HUES6 (cell line): ENCODE measurements at regions not wholly inside any gene's neighbourhood (a gene's known extent, or its start where the extent isn't known, plus 50 kb on each side); places are given as distances from the start of the nearest gene placed in this dataset.
"Not testable (repeated sequence)": the region's sequence is repeated elsewhere in the genome, so short reads cannot be mapped to it uniquely, and the experiment has no call there.

ENCODE experiments used
- H3K27ac ChIP-seq: 2 replicates; pipeline ENCODE4 v1.7.0; 2013; ENCODE audit warnings: low read depth, mild to moderate bottlenecking, low read length, inconsistent platforms
- H3K27me3 ChIP-seq: 2 replicates; pipeline ENCODE4 v1.6.1; 2013; ENCODE audit warnings: low read length; ENCODE audit not compliant: control insufficient read depth, insufficient read depth
- H3K36me3 ChIP-seq: 2 replicates; pipeline ENCODE4 v1.6.1; 2013; ENCODE audit warnings: low read length; ENCODE audit not compliant: control insufficient read depth, insufficient read depth
- H3K4me1 ChIP-seq: 2 replicates; pipeline ENCODE4 v1.6.1; 2013; ENCODE audit warnings: low read length; ENCODE audit not compliant: control insufficient read depth, insufficient read depth
- H3K4me3 ChIP-seq: 2 replicates; pipeline ENCODE4 v1.5.1; 2013; ENCODE audit warnings: low read depth, low read length
- H3K9ac ChIP-seq: one replicate; pipeline ENCODE4 v1.6.1; 2013; ENCODE audit warnings: mild to moderate bottlenecking, low read length
- H3K9me3 ChIP-seq: 2 replicates; pipeline ENCODE4 v1.6.1; 2013; ENCODE audit warnings: low read depth, low read length; ENCODE audit not compliant: control insufficient read depth, insufficient read depth

DNA sequence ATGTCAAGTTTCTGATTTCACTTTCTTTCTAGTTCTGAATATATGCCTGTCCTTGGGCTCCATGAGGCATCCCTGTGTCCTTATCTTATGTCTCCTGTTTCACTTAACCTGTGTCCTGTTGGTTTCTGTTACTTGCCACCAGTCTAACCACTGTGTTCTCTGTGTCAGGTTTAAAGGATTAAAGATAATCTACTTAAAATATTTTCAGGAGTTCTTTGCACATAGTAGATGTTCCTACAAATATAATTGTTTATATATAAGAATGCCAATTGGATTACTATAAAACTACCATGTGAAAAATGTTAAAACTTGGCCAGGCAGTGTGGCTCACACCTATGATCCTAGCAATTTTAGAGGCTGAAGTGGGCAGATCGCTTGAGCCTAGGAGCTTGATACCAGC lies 406.4 kb downstream of the CCER1 start:
- H3K27ac ChIP-seq, result no peak overlapping the region
- no peaks in the 10 kb centered on the region for H3K9me3 ChIP-seq
- H3K36me3 ChIP-seq, result no peaks in the 10 kb centered on the region
- H3K4me3 ChIP-seq, result no peak overlapping the region
- no peaks in the 10 kb centered on the region for H3K27me3 ChIP-seq
- peaks cover under 1% of the 10 kb centered on the region; the same call in 1 of the 2 replicates for H3K4me1 ChIP-seq
- H3K9ac ChIP-seq, result no peak overlapping the region

DNA sequence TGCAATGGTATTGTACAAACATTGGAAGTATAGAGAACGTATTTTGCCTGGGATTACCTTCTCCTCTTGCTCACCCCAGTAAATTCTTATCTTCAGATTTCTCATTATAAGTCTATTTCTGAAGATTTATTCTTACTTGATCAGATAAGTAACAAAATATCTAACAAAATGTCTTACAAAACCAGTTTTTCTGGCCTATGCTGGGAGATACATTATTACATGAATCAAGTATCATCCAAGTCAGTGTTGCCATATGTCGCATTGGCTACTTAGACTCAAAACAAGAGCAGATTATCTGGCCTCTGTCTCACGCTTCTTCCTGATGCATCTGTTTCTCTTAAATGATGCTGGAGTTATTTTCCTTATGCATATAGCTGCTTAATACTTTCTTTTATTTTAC lies 408.5 kb downstream of the CCER1 start:
- H3K4me1 ChIP-seq, result peaks cover 5% of the 10 kb centered on the region; the same call in 1 of the 2 replicates
- H3K9me3 ChIP-seq, result no peaks in the 10 kb centered on the region
- H3K27me3 ChIP-seq, result no peaks in the 10 kb centered on the region
- H3K27ac ChIP-seq, result no peak overlapping the region
- no peak overlapping the region for H3K9ac ChIP-seq
- H3K4me3 ChIP-seq, result no peak overlapping the region
- H3K36me3 ChIP-seq, result no peaks in the 10 kb centered on the region

DNA sequence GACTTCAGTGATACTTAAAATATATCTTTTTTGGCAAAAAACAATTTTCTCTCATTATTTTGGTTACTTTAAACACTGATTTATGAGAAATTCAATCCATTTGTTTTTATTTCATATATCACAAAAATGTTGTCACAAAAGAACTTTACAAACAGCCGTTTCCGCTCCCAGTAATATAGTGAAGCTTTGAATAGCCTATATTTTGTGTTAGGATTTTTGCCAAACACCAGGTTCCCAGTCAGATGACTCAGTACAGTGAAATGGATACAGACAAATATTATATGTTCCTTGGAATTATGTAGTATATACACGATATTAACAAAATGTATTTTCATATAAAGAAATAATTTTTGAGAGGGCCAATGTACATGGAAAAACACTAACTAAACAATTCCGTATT lies 411.1 kb downstream of the CCER1 start:
- no peaks in the 10 kb centered on the region for H3K27me3 ChIP-seq

DNA sequence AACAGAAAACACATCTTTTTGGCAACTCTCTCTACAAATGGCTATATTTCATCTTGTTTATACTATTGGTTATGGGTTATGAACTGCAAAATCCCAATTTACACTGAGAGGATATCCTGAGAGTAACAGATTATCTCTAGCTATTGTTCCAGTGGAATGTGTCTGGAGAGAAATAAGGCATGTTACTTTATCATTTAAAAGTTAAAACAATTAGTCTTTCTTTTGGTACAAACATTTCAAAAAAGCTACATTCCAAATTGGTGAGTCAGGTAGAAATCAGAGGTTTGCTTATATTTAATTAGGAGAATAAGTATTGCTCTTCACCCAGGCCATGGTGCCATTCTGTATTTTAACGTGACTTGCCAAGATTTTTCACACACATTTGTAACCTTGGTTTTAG lies 411.6 kb downstream of the CCER1 start:
- Histone ChIP-seq H3K9me3 (no peaks in the 10 kb centered on the region), H3K9ac (no peak overlapping the region), H3K27ac (no peak overlapping the region), H3K4me1 (peaks cover 5% of the 10 kb centered on the region; the same call in 1 of the 2 replicates), H3K4me3 (no peak overlapping the region), H3K36me3 (no peaks in the 10 kb centered on the region), H3K27me3 (no peaks in the 10 kb centered on the region)

More for the DNA sequence above, 411.1 kb downstream of the CCER1 start:
- Histone ChIP-seq H3K27ac (no peak overlapping the region), H3K4me1 (peaks cover 5% of the 10 kb centered on the region; the same call in 1 of the 2 replicates), H3K4me3 (no peak overlapping the region), H3K9me3 (no peaks in the 10 kb centered on the region), H3K9ac (no peak overlapping the region), H3K36me3 (no peaks in the 10 kb centered on the region)

DNA sequence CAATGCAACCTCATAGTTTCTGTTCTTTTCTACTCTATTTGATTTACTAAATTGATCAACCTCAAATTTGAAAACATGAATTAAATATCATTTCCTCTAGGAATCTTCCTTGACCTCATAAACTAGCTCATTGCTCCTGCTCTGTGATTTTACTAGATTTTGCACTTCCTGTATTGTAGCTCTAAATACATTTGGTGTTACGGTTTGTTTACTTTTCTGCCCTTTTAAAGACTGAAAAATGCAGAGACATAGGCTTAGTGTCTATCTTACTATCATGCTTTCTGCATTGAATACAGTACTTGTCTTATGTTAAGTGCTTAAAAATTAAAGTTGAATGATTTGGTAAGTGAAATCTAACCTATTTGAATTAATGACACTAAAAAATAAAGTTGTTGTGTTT lies 412.1 kb downstream of the CCER1 start:
- not testable (repeated sequence) for H3K4me3 ChIP-seq, H3K27me3 ChIP-seq, H3K9ac ChIP-seq, H3K36me3 ChIP-seq, H3K9me3 ChIP-seq, H3K4me1 ChIP-seq, H3K27ac ChIP-seq

DNA sequence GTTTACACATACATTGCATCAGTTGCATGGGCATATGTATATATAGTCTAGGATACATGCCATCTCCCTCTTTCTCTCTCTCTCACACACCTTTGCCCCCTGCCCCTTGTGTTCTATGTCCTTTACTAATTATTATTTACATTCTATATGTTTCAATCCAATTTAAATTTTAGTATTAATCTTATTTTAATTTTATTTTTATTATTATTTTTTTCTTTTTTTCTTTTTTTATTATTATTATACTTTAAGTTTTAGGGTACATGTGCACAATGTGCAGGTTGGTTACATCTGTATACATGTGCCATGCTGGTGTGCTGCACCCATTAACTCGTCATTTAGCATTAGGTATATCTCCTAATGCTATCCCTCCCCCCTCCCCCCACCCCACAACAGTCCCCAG lies 421.1 kb downstream of the CCER1 start:
- H3K9me3 ChIP-seq, H3K27ac ChIP-seq, H3K27me3 ChIP-seq, H3K9ac ChIP-seq, H3K36me3 ChIP-seq, H3K4me3 ChIP-seq, H3K4me1 ChIP-seq: not testable (repeated sequence)

DNA sequence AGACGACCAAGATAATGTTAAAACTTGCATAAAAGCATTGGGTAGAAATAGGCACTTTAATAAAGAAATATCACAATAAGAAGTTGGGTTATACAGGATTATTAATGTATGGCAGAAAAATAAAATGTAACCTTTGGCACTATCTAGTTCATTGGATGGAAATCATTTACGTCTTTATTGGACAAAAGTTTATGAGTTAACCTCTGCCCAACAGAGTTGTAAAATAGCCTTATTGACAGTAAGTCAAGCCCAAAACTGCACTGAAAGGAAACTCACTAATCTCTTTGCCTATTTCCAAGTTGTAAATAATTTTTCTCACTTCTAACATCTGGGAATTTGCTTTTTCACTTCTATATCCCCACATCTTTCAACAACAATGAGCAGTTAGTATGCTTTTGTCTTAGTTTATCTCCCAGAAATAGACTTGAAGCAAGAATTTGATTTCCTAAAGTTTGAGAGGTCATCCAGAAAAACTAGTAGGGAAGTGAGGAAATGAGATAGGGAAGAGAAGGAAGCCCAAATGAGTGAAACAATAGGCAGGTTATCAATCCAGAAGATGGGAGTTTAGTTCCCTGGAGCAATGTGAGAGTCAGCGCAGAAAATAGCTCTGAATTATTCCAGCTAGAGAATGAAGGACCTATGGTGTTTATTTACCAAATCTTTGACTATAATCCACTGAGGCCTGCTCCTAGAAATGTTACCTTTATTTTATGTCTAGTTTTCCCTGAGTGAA lies 434.8 kb downstream of the CCER1 start:
- H3K27me3 ChIP-seq, result no peaks in the 10 kb centered on the region
- no peak overlapping the region for H3K4me3 ChIP-seq
- no peaks in the 10 kb centered on the region for H3K36me3 ChIP-seq
- no peaks in the 10 kb centered on the region for H3K9me3 ChIP-seq
- no peak overlapping the region for H3K9ac ChIP-seq
- no peak overlapping the region for H3K27ac ChIP-seq
- no peaks in the 10 kb centered on the region for H3K4me1 ChIP-seq

DNA sequence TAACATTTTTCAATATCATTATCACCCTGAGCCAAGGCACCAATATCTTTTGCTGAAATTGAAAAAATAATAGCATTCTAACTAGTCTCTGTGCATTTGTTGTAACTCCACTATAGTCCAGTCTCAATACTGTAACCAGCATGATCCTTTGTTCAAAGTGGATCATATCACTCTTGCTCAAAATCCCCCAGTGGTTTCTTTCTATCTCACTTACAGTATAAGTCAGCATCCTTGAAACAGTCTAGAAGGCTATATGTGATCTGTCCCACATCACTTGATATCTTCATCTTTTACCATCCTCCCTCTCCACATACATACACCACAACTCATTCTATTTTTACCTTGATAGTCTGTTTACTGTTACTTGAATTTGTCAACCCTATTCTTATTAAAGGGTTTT lies 435.7 kb downstream of the CCER1 start:
- Histone ChIP-seq H3K9ac (no peak overlapping the region), H3K36me3 (no peaks in the 10 kb centered on the region), H3K4me3 (no peak overlapping the region), H3K4me1 (no peaks in the 10 kb centered on the region; the same call in 1 of the 2 replicates), H3K9me3 (no peaks in the 10 kb centered on the region), H3K27ac (no peak overlapping the region), H3K27me3 (no peaks in the 10 kb centered on the region)

DNA sequence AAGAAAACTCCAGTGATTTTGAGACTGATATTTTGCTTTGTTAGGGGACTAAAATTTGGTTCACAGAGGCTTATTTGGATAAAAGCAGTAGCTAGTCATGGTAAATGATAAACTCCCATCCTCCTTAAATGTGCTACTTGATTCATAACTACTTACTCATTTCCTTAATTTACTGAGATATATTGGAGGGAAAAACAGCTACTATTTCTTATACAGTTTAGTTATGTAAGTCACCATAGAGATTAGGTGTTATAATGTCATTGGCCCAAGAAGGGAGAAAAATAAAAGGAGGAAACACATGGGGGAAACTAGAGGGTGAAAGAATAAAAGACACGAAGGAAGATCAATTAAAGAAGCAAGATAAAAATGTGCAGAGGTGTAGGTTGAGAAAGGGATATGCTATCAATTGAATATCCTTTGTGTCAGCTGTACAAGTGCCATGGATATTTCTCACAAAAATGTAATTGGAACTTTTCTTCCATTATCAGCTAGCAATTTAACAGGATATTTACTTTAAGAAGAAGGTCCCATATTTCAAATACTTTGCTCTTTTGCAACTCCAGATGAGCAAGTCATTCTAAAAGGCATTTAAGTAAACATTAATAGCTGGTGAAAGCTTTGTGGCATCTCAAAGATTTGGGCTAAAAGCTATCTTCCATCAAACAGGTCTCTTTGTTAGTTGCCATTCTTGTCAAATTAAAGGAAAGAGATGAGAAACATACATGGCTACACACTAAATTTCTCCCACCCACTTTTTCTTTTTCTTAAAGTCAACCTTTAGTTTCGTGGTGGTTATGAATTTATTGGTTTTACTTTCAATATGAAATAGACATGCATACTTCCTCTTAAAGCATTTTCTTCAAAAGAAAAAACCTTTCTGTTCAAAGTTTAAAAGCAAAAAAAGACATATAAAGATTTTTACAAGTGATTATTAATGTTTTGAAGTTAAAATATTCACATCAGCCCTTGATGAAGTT lies 439.5 kb downstream of the CCER1 start:
- H3K4me1 ChIP-seq, result peaks cover 8% of the 10 kb centered on the region; the same call in 1 of the 2 replicates
- H3K9me3 ChIP-seq, result no peaks in the 10 kb centered on the region
- no peak overlapping the region for H3K27ac ChIP-seq
- H3K27me3 ChIP-seq, result no peaks in the 10 kb centered on the region
- no peak overlapping the region for H3K9ac ChIP-seq
- H3K4me3 ChIP-seq, result no peak overlapping the region
- no peaks in the 10 kb centered on the region for H3K36me3 ChIP-seq

DNA sequence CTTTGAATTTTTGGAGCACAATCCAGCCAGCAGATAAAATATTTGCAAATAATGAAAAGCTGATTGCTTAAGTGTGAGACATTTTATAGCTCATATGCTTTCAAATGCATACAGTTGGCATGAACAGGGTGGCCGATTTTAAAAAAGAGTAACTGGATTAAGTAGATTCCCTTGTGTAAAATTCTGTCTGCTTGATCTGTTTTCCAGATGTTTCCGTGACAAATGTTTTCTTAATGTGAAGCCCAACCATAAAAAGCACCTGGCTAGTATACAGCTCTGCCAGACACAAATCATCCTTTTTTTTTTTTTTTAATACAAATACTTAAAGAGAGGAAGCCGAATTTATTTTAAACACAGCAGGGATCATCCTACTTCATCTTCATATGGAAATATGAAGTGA lies 440.7 kb downstream of the CCER1 start:
- H3K9ac ChIP-seq, result no peak overlapping the region
- no peak overlapping the region for H3K27ac ChIP-seq
- H3K4me1 ChIP-seq, result peaks cover 8% of the 10 kb centered on the region; the same call in 1 of the 2 replicates
- no peaks in the 10 kb centered on the region for H3K9me3 ChIP-seq
- H3K36me3 ChIP-seq, result no peaks in the 10 kb centered on the region
- no peaks in the 10 kb centered on the region for H3K27me3 ChIP-seq
- no peak overlapping the region for H3K4me3 ChIP-seq

DNA sequence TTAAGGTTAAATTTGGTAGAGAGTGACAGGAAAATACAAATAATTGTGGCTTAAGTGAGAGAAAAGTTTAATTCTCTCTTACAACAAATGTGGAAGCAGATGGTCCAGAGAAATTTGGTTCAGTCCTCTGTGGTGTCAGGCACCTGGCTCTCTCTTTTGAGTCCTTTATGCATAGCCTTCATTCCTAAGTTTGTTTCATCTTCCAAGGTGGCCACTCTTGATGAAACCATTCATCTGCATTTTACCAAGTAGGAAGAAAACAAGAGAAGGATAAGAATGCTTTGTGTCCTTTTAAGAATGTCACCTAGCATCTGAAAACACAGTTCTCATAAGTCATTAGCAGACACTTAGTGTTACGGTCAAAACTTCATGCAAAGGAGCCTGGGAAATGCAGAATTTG lies 442.5 kb downstream of the CCER1 start:
- Histone ChIP-seq H3K9ac (no peak overlapping the region), H3K4me3 (no peak overlapping the region), H3K27ac (0 out of 2 replicates have a peak overlapping the region, but pooled peaks have one; percentile 31), H3K9me3 (no peaks in the 10 kb centered on the region), H3K4me1 (peaks cover 8% of the 10 kb centered on the region; the same call in 1 of the 2 replicates), H3K27me3 (no peaks in the 10 kb centered on the region), H3K36me3 (no peaks in the 10 kb centered on the region)
